HCT116 (cell line): ENCODE measurements at regions not wholly inside any gene's neighbourhood (a gene's known extent, or its start where the extent isn't known, plus 50 kb on each side); places are given as distances from the start of the nearest gene placed in this dataset.

ENCODE experiments used
- ATAC-seq: fragments of 200-7000 bp; cut with Tn5 transposase; 2 replicates; pipeline ENCODE4 v1.9.1; 2020; ENCODE audit warnings: mild to moderate bottlenecking, moderate library complexity
- BruUV-seq: library from RNA; stranded (reverse); fragments of 400-500 nt; replicated peaks from 2 replicates; lab custom pipeline; 2021; lab: Mats Ljungman, UMichigan
- CTCF ChIA-PET: fragments of 300-600 bp; sonication (Branson Sonifier 250); formaldehyde crosslinking; loops from one replicate; lab custom pipeline; 2021; ENCODE audit warnings: antibody characterized with exemption; lab: Charles Lee
- POLR2A ChIA-PET: fragments of 300-600, 350-600 bp; sonication (Branson Sonifier 250); formaldehyde crosslinking; loops from one replicate; lab custom pipeline; 2021; ENCODE audit warnings: antibody characterized with exemption; lab: Charles Lee
- RAD21 ChIA-PET, 2 experiments: fragments of 300-600 bp; sonication (Branson Sonifier 250); formaldehyde crosslinking; loops; one replicate each; lab custom pipeline; 2023; ENCODE audit warnings: low total read pairs in 2 of 2; ENCODE audit not compliant: uncharacterized antibody in 2 of 2, unreplicated experiment in 2 of 2, low non-redundant PET in 1 of 2; lab: Charles Lee
- DNase-seq: peaks from one replicate; pipeline ENCODE4 v3.0.0-alpha.2; 2010; ENCODE audit warnings: low read depth, low spot score
- H2AFZ ChIP-seq: fragments of 200-600 bp; shearing (Covaris generic), sonication (generic); 2 replicates; pipeline ENCODE4 v1.6.1; 2017; ENCODE audit warnings: low read depth, mixed run types, mixed read lengths, antibody characterized with exemption, low read length; ENCODE audit not compliant: poor library complexity, severe bottlenecking
- H3K27ac ChIP-seq: 2 replicates; pipeline ENCODE4 v1.5.1; 2012; ENCODE audit warnings: low read depth, low read length
- H3K27me3 ChIP-seq: fragments of 200-600 bp; sonication (generic); 2 replicates; pipeline ENCODE4 v1.6.1; 2016; ENCODE audit warnings: mixed run types, low read length, mixed read lengths; ENCODE audit not compliant: insufficient read depth
- H3K36me3 ChIP-seq, 2 experiments: fragments of 200-500 bp in 1 of 2; fragments of 200-600 bp in 1 of 2; sonication (Bioruptor generic) in 1 of 2; sonication (generic) in 1 of 2; 2 replicates each; pipeline versions ENCODE4 v1.5.1 to v1.6.1; 2014 to 2016; ENCODE audit warnings: low read length in 2 of 2, inconsistent platforms in 1 of 2, mixed read lengths in 1 of 2, mixed run types in 1 of 2; ENCODE audit not compliant: insufficient read depth in 2 of 2, control insufficient read depth in 1 of 2
- H3K4me1 ChIP-seq, 2 experiments: fragments of 200-600 bp in 1 of 2; sonication (generic) in 1 of 2; 2 replicates each; pipeline versions ENCODE4 v1.5.1 to v1.6.1; 2012 to 2017; ENCODE audit warnings: low read length in 2 of 2, inconsistent platforms in 1 of 2, mild to moderate bottlenecking in 1 of 2, mixed read lengths in 1 of 2, mixed run types in 1 of 2, moderate library complexity in 1 of 2; ENCODE audit not compliant: insufficient read depth in 2 of 2, control insufficient read depth in 1 of 2
- H3K4me2 ChIP-seq: fragments of 200-600 bp; sonication (generic); 2 replicates; pipeline ENCODE4 v1.6.1; 2017; ENCODE audit warnings: mixed run types, low read length, mixed read lengths
- H3K4me3 ChIP-seq, 2 experiments: fragments of 200-600 bp in 1 of 2; sonication (generic) in 1 of 2; replicated peaks in 1 of 2; 2 replicates each; pipeline ENCODE4 v1.5.1; 2011 to 2016; ENCODE audit warnings: low read length in 2 of 2, control low read depth in 1 of 2, low read depth in 1 of 2, mild to moderate bottlenecking in 1 of 2, mixed read lengths in 1 of 2, mixed run types in 1 of 2
- H3K79me2 ChIP-seq: fragments of 200-600 bp; sonication (generic); 2 replicates; pipeline ENCODE4 v1.6.1; 2017; ENCODE audit warnings: mild to moderate bottlenecking, mixed run types, low read length, moderate library complexity, mixed read lengths; ENCODE audit not compliant: insufficient read depth
- H3K9ac ChIP-seq: fragments of 200-600 bp; sonication (generic); 2 replicates; pipeline ENCODE4 v1.6.1; 2016; ENCODE audit warnings: low read length, mixed read lengths
- H3K9me2 ChIP-seq: fragments of 200-600 bp; sonication (generic), shearing (Covaris generic); 2 replicates; pipeline ENCODE4 v1.6.1; 2017; ENCODE audit warnings: mixed run types, mild to moderate bottlenecking, moderate library complexity; ENCODE audit not compliant: insufficient read depth
- H3K9me3 ChIP-seq, 2 experiments: fragments of 200-500 bp in 1 of 2; fragments of 200-600 bp in 1 of 2; sonication (Bioruptor generic) in 1 of 2; sonication (generic) in 1 of 2; 2 replicates each; pipeline ENCODE4 v1.6.1; 2014 to 2017; ENCODE audit warnings: low read length in 2 of 2, mixed read lengths in 2 of 2, inconsistent platforms in 1 of 2, low read depth in 1 of 2, mild to moderate bottlenecking in 1 of 2, mixed run types in 1 of 2, moderate library complexity in 1 of 2; ENCODE audit not compliant: control insufficient read depth in 1 of 2, insufficient read depth in 1 of 2
- H4K20me1 ChIP-seq: fragments of 200-600 bp; sonication (generic), shearing (Covaris generic); 2 replicates; pipeline ENCODE4 v1.6.1; 2017; ENCODE audit warnings: mixed run types, mild to moderate bottlenecking, moderate library complexity; ENCODE audit not compliant: insufficient read depth
- ELF1 ChIP-seq: IDR thresholded peaks from 2 replicates; pipeline ENCODE4 v1.6.1; 2012; ENCODE audit warnings: low read depth, borderline replicate concordance
- EZH2phosphoT487 ChIP-seq: fragments of 200-600 bp; IDR thresholded peaks from 2 replicates; pipeline ENCODE4 v1.6.1; 2018; ENCODE audit warnings: antibody characterized with exemption, borderline replicate concordance
- FOSL1 ChIP-seq: IDR thresholded peaks from 2 replicates; pipeline ENCODE4 v1.6.1; 2012; ENCODE audit warnings: low read depth
- REST ChIP-seq: IDR thresholded peaks from 2 replicates; pipeline ENCODE4 v1.6.1; 2012; ENCODE audit warnings: low read depth
- SRF ChIP-seq: IDR thresholded peaks from 2 replicates; pipeline ENCODE4 v1.6.1; 2012; ENCODE audit warnings: low read depth
- ZBTB33 ChIP-seq: IDR thresholded peaks from 2 replicates; pipeline ENCODE4 v1.6.1; 2011; ENCODE audit warnings: mild to moderate bottlenecking, low read length, moderate library complexity; ENCODE audit not compliant: insufficient replicate concordance; ENCODE audit errors: extremely low read depth
- ZFX ChIP-seq: fragments of 450-650 bp; IDR thresholded peaks from 2 replicates; pipeline ENCODE4 v1.6.1; 2017
- intact Hi-C: fragments of 100-400 bp; cut with micrococcal nuclease; formaldehyde crosslinking; loops from 2 replicates; pipeline ENCODE4 v1.10.0; 2022

GRCh38 chr3:144462337-144462736, 490.7 kb downstream of the DIPK2A start:
- H3K36me3 ChIP-seq, result no peaks in the 10 kb centered on the region
- intact Hi-C loops, result no loop called here
- H3K9ac ChIP-seq, result no peak overlapping the region
- H3K4me1 ChIP-seq, result no peaks in the 10 kb centered on the region
- ChIA-PET POLR2A (no interaction called here), RAD21 (no interaction called here), CTCF (no interaction called here)
- no peaks in the 10 kb centered on the region for H4K20me1 ChIP-seq
- no peaks in the 10 kb centered on the region for H3K9me3 ChIP-seq
- H3K79me2 ChIP-seq, result no peaks in the 10 kb centered on the region
- H2AFZ ChIP-seq, result peak overlapping the region; percentile 62
- H3K4me2 ChIP-seq, result no peak overlapping the region
- H3K4me3 ChIP-seq, result no peak overlapping the region
- TF ChIP-seq ELF1 (no peak), ZBTB33 (no peak), ZFX (no peak), EZH2phosphoT487 (no peak), REST (no peak), SRF (no peak), FOSL1 (no peak)
- no TSS peak for BruUV-seq
- no peak overlapping the region for H3K27ac ChIP-seq
- H3K9me2 ChIP-seq, result no peaks in the 10 kb centered on the region
- no peak for ATAC-seq
- H3K27me3 ChIP-seq, result no peaks in the 10 kb centered on the region
- DNase-seq, result no peak
